Coronary artery (tissue), 2 donors: ENCODE measurements at regions not wholly inside any gene's neighbourhood (a gene's known extent, or its start where the extent isn't known, plus 50 kb on each side); places are given as distances from the start of the nearest gene placed in this dataset.

ENCODE experiments used
- DNase-seq: peaks from one replicate; pipeline ENCODE4 v3.0.0-alpha.2; 2017; ENCODE audit warnings: low spot score
- H3K27ac ChIP-seq, 2 donors: fragments of 200-600 bp; sonication (generic); one replicate each; pipeline ENCODE4 v1.5.1; 2016 to 2019
- H3K4me3 ChIP-seq: fragments of 200-600 bp; sonication (generic); 2 replicates; pipeline ENCODE4 v1.5.1; 2016; ENCODE audit warnings: mild to moderate bottlenecking, moderate library complexity
- TF ChIP-seq, protein P1 (sequence below): fragments of 200-600 bp; sonication (generic); IDR thresholded peaks from one replicate; pipeline ENCODE4 v1.5.1; 2019; ENCODE audit warnings: antibody characterized with exemption

DNA sequence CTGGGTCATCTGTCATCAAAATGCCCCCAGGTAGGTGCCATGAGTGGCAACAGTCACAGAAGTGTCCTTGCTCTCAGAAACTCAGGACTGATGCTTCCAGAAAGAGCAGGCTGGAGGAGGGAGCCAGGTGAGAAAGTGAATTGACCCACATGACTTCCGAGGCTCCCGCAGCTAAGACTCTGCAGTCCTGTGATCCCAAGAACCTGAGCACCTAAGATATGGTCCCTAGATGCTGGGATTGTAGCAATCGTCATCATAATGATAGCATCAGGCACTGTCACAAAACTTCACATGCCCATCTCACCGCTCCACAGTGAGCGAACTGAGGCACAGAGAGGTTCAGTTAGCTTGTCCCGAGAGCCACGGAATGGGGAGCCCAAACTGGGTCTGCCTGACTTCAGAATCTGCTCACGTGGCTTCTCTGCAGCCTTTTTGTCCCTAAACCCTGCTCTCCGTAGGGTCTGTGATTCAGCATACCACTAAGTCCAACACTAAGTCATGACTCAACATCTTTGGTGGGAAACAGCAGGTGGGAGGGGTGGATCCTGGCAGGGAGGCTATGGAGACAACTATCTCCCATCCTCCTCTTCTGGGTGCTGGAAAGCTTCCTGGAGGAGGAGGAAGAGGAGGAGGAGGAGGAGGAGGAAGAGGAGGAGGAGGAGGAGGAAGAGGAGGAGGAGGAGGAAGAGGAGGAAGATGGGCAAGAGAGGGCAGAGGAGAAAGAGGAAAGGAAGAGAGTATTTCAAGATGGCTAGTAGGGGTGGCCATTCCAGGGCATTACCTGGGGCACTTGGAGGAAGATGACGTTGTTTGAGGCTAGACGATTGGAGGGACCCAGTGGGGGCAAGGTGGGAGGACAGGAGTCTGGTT, 55.5 kb upstream of the DLX4 start:
- Histone ChIP-seq H3K27ac (no peak overlapping the region), H3K4me3 (no peak overlapping the region)
- TF ChIP-seq, protein P1, sequence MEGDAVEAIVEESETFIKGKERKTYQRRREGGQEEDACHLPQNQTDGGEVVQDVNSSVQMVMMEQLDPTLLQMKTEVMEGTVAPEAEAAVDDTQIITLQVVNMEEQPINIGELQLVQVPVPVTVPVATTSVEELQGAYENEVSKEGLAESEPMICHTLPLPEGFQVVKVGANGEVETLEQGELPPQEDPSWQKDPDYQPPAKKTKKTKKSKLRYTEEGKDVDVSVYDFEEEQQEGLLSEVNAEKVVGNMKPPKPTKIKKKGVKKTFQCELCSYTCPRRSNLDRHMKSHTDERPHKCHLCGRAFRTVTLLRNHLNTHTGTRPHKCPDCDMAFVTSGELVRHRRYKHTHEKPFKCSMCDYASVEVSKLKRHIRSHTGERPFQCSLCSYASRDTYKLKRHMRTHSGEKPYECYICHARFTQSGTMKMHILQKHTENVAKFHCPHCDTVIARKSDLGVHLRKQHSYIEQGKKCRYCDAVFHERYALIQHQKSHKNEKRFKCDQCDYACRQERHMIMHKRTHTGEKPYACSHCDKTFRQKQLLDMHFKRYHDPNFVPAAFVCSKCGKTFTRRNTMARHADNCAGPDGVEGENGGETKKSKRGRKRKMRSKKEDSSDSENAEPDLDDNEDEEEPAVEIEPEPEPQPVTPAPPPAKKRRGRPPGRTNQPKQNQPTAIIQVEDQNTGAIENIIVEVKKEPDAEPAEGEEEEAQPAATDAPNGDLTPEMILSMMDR = no peak
- DNase-seq = no peak

DNA sequence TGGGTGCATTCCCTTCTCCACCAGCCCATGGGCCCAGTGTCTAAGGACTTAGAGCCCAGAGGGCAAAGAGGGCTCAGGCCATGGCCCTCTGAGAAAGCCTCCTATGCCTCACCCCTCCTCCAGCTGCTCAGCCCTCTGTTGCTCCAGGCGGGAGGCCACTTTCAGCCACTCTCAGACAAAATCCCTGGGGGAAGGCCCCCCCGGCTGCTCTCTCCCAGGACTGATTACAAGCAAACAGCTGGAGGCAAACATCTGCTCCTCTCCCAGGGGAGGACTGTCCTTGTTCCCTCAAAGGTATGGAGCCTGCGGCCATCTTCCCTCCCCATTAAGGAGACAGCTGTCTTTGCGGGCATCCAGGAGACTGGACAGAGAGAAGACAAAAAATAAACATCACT, 54.9 kb upstream of the DLX4 start:
- no peak overlapping the region for H3K4me3 ChIP-seq
- TF ChIP-seq, protein P1 = no peak
- no peak overlapping the region for H3K27ac ChIP-seq
- no peak for DNase-seq

DNA sequence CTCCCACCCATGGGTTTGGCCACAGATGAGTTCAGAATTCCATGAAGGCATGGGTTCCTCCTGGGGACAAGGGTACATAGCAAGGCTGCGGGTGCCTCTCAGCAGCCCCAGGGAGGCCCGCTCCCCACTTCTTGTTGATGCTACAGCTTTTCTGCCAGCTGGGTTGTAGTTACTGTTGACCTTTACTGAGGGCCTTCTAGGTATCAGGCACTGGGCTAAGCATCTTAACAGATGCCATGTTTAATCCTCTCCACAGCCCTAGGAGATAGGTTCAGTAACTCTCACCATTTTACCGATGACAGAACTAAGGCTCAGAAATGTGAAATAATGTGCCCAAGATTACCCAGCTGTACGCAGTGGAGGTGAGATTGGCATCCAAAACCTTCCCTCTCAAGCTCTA, 54.3 kb upstream of the DLX4 start:
- no peak for DNase-seq
- Histone ChIP-seq H3K4me3 (no peak overlapping the region), H3K27ac (no peak overlapping the region)
- TF ChIP-seq, protein P1 = no peak

GRCh38 chr17:49915260-49915659, 53.7 kb upstream of the DLX4 start:
- Histone ChIP-seq H3K27ac (no peak overlapping the region), H3K4me3 (no peak overlapping the region)
- TF ChIP-seq, protein P1 = no peak
- no peak for DNase-seq

GRCh38 chr17:49915670-49916069, 53.3 kb upstream of the DLX4 start:
- no peak overlapping the region for H3K27ac ChIP-seq
- TF ChIP-seq, protein P1 = no peak
- DNase-seq = no peak
- no peak overlapping the region for H3K4me3 ChIP-seq

GRCh38 chr17:49916854-49917515, 52.0 kb upstream of the DLX4 start:
- no peak overlapping the region for H3K27ac ChIP-seq
- no peak overlapping the region for H3K4me3 ChIP-seq
- TF ChIP-seq, protein P1 = no peak
- no peak for DNase-seq

- Histone ChIP-seq H3K4me3 (no peak overlapping the region), H3K27ac (no peak overlapping the region)
- DNase-seq = no peak
- TF ChIP-seq, protein P1 = no peak
Observed at GRCh38 chr17:49918591-49918990, 50.4 kb upstream of the DLX4 start.
